Activated naive CD4-positive, alpha-beta T cell treated with anti-CD3 and anti-CD28 coated beads, Interleukin-2, amount 50 U/mL, for 72 hours (primary cell): ENCODE measurements at regions not wholly inside any gene's neighbourhood (a gene's known extent, or its start where the extent isn't known, plus 50 kb on each side); places are given as distances from the start of the nearest gene placed in this dataset.
A peak's percentile ranks its signal among the peaks of the same experiment; 100 is the strongest.

Experiments used
- ATAC-seq, 2 donors: fragments of 150-1000 bp; cut with Tn5 transposase; 2 replicates each; pipeline ENCODE4 v1.10.0; 2021; ENCODE audit warnings: mild to moderate bottlenecking in 2 of 2, moderate library complexity in 2 of 2
- DNase-seq, 2 donors: peaks; one replicate each; pipeline ENCODE4 v3.0.0; 2021 to 2022; ENCODE audit warnings: low spot score in 2 of 2
- H3K27ac Mint-ChIP-seq, 2 donors: one replicate each; pipeline ENCODE4 v1.8.0; 2022; ENCODE audit warnings: mild to moderate bottlenecking in 2 of 2, mixed read lengths in 2 of 2
- H3K36me3 Mint-ChIP-seq, 2 donors: one replicate each; pipeline ENCODE4 v1.8.0; 2022; ENCODE audit warnings: mixed read lengths in 2 of 2
- H3K9me3 Mint-ChIP-seq, 2 donors: one replicate each; pipeline ENCODE4 v1.8.0; 2022; ENCODE audit warnings: mixed read lengths in 2 of 2

DNA sequence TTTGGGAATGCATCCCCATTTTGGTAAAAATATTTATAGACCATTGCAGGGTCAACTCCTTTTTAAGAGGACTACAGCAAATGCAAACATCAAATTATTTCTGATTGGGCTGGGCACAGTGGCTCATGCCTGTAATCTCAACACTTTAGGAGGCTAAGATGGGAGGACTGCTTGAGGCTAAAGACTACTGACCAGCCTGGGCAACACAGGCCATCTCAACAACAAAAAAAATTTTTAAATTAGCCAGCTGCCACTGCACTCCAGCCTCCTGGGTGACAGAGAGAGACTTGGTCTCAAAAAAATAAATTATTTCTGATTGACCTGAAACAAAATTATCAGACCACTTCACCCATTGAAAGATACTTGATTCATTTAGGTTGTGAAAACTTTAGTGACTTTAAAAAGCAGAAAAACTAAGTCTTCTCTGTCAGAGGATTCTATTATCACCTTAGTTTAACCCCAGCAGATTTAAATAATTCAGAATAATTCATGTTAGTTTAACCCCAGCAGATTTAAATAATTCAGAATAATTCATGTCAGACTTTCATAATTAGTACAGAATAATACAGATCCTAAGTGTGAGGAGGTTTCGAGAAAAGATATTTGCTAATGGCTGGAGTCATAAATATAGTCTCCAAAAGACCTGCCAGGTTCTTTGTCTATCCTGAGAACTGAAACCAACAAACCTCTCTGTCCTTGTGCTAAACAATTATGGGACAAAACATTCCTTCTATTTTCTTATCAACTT lies 183.6 kb upstream of the STT3B start:
- ATAC-seq = no peak
- peaks cover 5 to 11% of the 10 kb centered on the region in 2 donors for H3K36me3 Mint-ChIP-seq
- no peak for DNase-seq
- H3K27ac Mint-ChIP-seq = no peak overlapping the region
- peaks cover 12 to 22% of the 10 kb centered on the region in 2 donors for H3K9me3 Mint-ChIP-seq

DNA sequence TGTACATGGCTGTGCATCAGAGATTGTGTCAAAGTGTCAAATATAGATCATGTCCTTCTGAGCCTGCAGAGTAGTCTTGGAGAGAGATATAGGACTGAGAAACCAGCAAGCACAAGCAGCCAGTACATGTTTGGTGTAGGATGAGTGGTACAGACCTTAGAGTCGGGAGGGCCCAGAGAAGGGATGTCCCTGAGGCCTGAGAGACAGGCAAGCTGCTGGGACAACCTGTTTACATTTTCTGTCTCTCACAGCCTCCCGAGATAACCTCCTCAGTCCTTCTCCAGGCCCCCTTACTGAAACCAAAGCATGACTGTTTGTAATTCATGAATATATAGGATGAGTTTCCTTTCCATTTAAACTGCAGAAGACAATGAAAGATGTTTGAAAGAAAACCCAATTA lies 182.4 kb upstream of the STT3B start:
- H3K27ac Mint-ChIP-seq = no peak overlapping the region
- peaks cover 5 to 6% of the 10 kb centered on the region in 2 donors for H3K36me3 Mint-ChIP-seq
- ATAC-seq = no peak
- DNase-seq = no peak
- peaks cover 8 to 15% of the 10 kb centered on the region in 2 donors for H3K9me3 Mint-ChIP-seq

DNA sequence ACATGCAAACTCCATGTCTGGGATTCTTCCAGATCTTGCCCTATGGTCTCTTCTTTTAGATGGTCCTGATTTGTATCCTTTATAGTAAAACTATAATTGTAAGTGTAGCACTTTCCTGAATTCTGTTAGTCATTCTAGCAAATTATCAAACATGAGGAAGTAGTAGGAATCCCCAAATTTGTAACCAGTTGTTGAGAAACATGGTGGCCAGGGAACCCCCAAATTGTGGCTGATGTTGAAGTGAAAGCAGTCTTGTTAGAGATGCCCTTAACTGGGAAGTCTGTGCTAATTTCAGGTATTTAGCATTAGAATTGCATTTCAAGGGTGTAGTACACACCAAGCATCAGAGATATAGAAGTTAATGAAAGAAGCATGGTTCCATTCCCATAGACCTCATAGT lies 180.4 kb upstream of the STT3B start:
- ATAC-seq = no peak
- no peak for DNase-seq
- H3K36me3 Mint-ChIP-seq = peaks cover 5 to 23% of the 10 kb centered on the region in 2 donors
- H3K9me3 Mint-ChIP-seq = peaks cover 8 to 25% of the 10 kb centered on the region in 2 donors
- no peak overlapping the region for H3K27ac Mint-ChIP-seq

DNA sequence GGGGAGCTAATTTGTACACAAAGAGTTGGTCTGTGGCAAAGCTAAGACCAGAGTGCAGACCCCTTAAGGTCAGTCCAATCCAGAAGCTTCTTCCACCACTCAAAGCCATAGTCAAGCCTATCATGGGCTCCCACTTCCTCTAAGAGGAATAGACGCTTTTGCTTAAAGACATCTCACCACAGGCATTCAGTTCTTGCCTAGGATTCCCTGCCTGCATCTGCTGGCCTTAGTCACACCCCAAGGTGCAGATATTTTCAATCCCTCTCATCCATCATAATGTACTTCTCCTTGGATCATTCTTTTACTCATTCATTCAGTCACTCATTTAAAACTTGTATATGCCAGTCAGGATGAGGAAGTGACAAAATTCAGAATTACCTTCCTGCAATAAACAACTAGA lies 179.6 kb upstream of the STT3B start:
- no peak for ATAC-seq
- no peak for DNase-seq
- H3K36me3 Mint-ChIP-seq = peaks cover 5 to 23% of the 10 kb centered on the region in 2 donors
- H3K27ac Mint-ChIP-seq = no peak overlapping the region
- H3K9me3 Mint-ChIP-seq = peaks cover 4 to 19% of the 10 kb centered on the region in 2 donors

DNA sequence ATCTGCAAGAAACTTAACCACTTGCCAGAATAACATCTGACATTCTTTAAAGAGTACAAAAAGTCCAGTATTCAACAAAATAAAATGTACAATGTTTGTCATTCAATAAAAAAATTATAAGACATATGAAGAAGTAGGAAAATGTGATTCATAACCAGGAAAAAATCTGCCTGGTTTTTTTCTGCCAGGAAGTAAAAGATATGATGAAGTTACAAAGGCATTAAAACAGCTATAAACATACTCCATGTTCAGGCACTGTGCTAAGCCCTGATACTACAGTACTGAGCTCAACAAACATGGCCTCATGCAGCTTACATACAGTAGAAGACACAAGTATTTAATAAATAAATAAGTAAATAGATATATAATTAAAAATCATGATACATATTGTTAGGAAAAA lies 178.4 kb upstream of the STT3B start:
- Mint-ChIP-seq H3K36me3 (peaks cover 5 to 23% of the 10 kb centered on the region in 2 donors), H3K27ac (no peak overlapping the region), H3K9me3 (peaks cover 4 to 19% of the 10 kb centered on the region in 2 donors)
- DNase-seq = no peak
- ATAC-seq = no peak

DNA sequence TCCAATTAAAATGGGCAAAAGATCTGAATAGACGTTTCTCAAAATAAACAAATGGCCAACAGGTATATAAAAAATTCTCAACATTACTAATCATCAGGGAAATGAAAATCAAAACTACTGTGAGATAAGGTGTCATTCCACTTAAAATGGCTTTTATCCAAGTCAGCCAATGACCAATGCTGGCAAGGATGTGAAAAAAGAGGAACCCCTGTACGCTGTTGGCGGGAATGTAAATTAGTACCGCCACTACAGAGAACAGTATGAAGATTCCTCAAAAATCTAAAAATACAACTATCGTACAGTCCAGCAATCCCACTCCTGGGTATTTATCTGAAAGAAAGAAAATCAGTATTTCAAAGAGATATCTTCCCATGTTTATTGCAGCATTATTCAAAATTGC lies 176.9 kb upstream of the STT3B start:
- Mint-ChIP-seq H3K36me3 (peaks cover 5 to 23% of the 10 kb centered on the region in 2 donors), H3K27ac (no peak overlapping the region), H3K9me3 (peaks cover 4 to 19% of the 10 kb centered on the region in 2 donors)
- ATAC-seq (no peak), DNase-seq (no peak)

DNA sequence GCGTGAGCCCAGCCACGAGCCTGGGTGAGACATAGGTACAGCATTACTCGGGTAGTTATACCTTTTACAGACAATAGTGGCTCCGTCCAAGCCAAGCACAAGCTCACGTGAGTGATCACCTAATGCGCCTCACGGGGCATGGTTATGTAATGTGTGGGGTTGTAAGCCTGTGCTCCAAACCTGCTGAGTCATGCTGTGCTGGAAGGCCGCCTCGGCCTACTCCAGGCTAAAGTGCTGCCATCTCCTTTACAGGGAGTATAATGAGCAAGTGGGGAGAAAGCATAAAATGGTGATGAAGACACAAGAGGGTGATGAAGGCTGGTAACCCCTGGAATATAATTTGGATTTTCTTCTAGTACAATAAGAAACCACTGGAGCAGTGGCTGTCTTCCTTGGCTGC lies 175.8 kb upstream of the STT3B start:
- Mint-ChIP-seq H3K27ac (no peak overlapping the region), H3K36me3 (peaks cover 5 to 23% of the 10 kb centered on the region in 2 donors), H3K9me3 (peaks cover 4 to 17% of the 10 kb centered on the region in 2 donors)
- ATAC-seq (peak in 1 of 2 donors; percentile 14), DNase-seq (no peak)

DNA sequence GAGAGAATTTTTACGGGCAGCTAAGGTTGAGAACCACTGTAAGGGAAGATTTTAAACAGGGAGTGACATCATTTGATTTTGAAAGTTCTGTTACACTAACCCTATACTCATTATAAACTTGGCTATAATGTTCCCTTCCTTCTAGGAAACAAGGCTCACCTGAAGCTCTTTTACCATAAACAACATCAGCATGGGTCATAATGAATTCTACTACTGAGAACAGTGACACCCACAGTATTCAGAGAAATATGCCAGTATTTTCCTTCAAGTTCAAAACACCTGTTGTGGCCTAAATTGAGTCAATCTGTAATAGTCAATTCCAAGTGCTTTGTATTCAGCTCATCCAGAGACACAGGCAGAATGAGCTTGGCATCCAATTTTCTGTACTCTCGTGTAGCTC lies 175.3 kb upstream of the STT3B start:
- H3K36me3 Mint-ChIP-seq = peaks cover 2 to 20% of the 10 kb centered on the region in 2 donors
- ATAC-seq (peak in 1 of 2 donors; percentile 97), DNase-seq (no peak)
- peak overlapping the region; percentile 0 to 20 for H3K27ac Mint-ChIP-seq
- peaks cover 2 to 12% of the 10 kb centered on the region in 2 donors for H3K9me3 Mint-ChIP-seq

DNA sequence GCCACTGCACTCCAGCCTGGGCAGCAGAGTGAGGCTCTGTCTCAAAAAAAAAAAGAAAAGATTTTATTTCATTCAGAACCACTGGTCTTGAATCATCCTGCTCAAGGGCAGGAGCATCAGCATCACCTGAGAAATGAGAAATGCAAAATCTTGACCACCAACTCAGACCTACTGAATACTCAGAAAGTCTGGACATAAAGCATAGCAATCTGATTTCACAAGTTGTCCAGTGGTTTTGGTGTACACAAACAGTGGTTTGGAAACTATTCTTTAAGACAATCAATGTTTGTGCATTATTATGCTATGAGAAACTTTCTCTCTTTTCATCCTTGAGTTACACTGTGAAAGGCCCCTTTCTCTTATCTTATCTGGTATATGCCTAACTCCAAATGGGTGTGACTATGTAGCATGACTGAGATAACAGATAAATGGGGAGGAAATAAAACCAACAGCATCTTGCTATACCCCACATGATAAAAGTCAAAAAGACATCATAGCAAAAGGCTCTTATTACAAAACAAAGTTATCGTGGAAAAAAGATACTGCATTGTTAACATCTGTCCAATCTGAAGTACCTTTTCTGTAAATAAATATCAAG lies 174.2 kb upstream of the STT3B start:
- no peak for ATAC-seq
- Mint-ChIP-seq H3K36me3 (peaks cover 0 to 19% of the 10 kb centered on the region in 2 donors), H3K9me3 (peaks cover 0 to 11% of the 10 kb centered on the region in 2 donors), H3K27ac (no peak overlapping the region)
- DNase-seq = no peak

DNA sequence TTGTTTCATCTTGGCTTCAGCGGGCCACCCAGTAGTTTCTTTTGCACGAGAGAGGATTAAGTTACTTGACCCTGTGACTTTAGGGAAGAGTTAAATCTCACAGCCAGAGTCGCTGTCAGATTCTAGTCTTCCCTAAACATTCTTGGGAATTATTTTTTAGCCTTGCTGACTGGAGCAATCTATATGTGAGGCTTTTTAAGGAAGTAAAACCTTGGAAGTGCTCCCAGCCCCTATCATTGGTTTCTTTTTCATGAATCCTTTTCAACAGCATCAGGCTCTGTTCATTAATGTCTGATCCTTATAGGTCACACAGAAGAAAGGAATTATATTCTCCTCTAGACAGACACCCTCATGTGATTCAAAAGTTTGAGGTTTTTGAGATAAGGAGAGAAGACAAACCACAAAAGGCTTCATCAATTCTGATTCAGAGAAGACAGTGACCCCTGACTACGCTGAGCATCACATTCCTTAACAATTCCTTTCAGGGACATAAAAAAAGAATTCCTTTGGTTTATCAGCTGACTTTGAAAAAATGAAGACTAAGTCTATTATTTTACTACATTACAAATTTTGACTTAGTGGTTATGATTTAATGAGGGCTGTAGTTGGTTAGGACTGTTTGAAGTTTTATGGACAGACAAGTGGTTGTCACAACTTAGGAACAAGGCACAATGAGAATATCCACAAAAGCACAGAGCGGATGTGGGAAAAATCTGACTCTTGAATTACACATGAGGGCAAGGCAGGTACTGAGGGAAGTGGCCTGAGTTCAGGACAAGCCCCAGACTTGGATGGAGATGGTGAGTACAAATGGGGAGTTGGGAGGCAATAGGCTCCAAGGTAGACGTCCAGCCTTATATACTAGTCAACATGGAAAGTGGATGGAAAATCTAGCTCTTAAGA lies 171.1 kb upstream of the STT3B start:
- H3K9me3 Mint-ChIP-seq = peaks cover 0 to 3% of the 10 kb centered on the region in 2 donors
- ATAC-seq = no peak
- no peak overlapping the region for H3K27ac Mint-ChIP-seq
- DNase-seq = no peak
- peaks cover 0 to 4% of the 10 kb centered on the region in 2 donors for H3K36me3 Mint-ChIP-seq

DNA sequence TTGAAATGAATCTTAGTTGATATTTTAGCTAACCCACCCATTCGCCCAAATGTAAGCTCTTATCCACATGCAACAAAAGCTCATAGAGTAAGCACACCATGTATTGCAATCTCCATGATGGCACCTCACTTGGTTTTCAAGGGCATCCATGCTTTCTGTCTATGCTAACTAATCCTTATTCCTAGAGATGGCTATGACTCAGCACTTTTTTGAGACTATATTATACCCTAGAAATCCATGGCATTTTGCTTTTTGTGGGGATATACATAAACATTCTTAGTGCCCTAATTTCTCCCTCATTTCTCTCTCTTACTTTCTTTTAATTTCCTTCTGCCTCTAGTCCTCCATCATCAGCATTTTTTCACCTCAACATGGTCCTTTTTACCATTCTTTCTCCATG lies 168.5 kb upstream of the STT3B start:
- ATAC-seq = no peak
- peaks cover 0 to 3% of the 10 kb centered on the region in 2 donors for H3K9me3 Mint-ChIP-seq
- no peaks in the 10 kb centered on the region for H3K36me3 Mint-ChIP-seq
- DNase-seq = no peak
- peak overlapping the region in 1 of 2 donors; percentile 21 for H3K27ac Mint-ChIP-seq

DNA sequence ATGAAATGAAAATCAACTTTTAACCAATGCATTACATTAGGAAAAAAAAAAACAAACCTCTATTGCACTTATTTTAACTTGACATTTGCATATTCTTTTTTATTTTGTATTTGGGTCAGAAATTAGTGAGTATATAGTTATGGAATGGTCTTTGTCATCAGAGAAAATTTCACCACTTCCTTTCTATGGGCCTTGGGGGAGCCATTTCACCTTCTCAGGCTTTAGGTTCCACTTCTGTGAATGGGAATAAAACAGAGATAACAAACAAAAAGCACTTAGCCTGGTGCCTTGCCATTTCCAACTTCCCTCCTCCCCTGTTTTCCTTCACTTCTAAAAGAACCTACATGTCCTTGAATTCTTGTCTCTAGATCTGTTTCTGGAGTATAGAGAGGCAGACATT lies 168.0 kb upstream of the STT3B start:
- ATAC-seq (no peak), DNase-seq (no peak)
- H3K27ac Mint-ChIP-seq = peak overlapping the region in 1 of 2 donors; percentile 21

DNA sequence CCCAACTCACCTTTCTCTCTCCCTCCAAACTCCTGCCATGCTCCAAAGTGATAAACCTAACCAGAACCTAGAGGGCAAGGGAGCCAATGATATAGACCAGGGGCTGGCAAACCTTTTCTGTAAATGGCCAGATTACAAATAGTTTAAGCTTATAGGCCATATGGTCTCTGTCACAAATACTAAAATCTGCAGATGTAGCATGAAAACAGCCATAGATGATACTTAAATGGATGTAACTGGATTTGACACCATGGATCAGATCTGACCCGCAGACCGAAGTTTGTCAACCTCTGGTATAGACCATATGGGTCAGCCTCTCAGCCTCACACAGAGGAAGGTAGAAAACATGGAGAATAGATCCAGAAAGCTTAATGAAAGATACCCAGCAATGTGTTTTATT lies 165.2 kb upstream of the STT3B start:
- H3K36me3 Mint-ChIP-seq = peaks cover 0 to 8% of the 10 kb centered on the region in 2 donors
- no peak for ATAC-seq
- no peak for DNase-seq
- peaks cover 0 to 3% of the 10 kb centered on the region in 2 donors for H3K9me3 Mint-ChIP-seq
- no peak overlapping the region for H3K27ac Mint-ChIP-seq

More for the DNA sequence above, 168.0 kb upstream of the STT3B start:
- no peaks in the 10 kb centered on the region for H3K36me3 Mint-ChIP-seq
- H3K9me3 Mint-ChIP-seq = peaks cover 0 to 3% of the 10 kb centered on the region in 2 donors

DNA sequence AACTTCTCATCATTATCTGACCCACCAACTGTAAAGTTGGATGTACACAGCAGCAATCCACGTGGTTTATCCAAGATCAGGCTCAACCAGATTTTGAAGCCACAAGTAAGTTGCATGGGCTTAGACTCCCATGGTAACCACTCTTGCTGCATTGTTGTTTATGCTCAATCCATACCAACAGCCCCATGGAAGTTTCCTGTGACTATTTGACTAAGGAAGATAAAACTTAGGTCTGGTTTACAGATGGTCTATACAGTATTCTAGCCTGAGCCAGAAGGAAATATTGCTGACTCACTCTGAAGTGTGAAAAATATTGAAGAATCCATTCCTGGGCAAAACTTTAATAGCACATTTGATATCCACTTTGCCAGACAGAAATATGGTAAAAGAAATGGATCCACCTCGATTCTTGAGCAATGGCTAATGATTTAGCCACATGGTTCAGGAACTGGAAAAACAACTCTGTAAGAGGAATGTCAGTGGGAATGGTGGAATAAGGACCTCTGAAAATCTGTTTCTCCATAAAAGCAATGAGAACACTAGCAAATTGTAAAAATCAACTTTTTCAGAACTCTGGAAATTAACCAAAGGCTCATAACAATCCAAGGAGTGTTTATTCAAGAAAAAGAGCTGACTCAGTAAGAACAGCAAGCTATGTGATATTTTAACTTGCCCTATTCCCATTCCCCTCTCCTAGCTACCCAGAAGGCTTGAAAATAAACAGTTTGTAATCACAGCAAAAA lies 162.9 kb upstream of the STT3B start:
- no peak for ATAC-seq
- H3K27ac Mint-ChIP-seq = no peak overlapping the region
- H3K9me3 Mint-ChIP-seq = no peaks in the 10 kb centered on the region
- H3K36me3 Mint-ChIP-seq = peaks cover 0 to 8% of the 10 kb centered on the region in 2 donors
- DNase-seq = no peak

DNA sequence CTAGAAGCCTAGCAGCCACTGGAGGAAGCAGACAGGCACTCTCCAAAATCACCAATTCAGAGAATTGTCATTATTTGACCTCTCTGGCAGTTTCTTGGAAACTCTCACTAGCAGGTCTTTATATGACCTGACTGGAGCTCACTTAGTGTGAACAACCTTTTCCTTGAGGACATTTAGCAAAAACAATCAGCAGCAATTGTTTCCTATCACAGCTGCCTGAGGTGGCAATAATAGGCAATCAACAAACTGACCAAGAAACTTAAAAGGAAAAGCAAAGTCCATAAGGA lies 162.4 kb upstream of the STT3B start:
- peaks cover 0 to 8% of the 10 kb centered on the region in 2 donors for H3K36me3 Mint-ChIP-seq
- ATAC-seq (peak in 1 of 2 donors; percentile 65), DNase-seq (no peak)
- no peak overlapping the region for H3K27ac Mint-ChIP-seq
- H3K9me3 Mint-ChIP-seq = no peaks in the 10 kb centered on the region

DNA sequence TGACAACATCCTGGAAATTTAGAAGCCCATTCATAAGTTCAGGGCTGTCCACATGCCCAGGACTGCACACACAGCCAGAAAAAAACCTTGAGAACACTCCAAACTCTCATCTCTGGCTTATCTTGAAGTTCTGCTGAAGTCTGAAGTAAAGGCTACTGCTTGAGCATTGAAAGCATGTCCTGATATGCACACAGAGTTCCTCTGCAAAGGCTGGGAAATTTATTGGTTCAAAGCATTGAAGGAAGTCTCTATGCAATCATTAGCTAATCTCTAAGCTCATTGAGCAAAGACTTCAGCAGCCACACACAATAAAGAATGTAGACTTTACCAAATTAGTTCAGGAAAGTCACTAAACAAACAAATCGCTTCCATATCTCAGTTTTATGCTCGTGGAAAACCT lies 162.0 kb upstream of the STT3B start:
- no peaks in the 10 kb centered on the region for H3K9me3 Mint-ChIP-seq
- no peak overlapping the region for H3K27ac Mint-ChIP-seq
- ATAC-seq (no peak), DNase-seq (no peak)
- H3K36me3 Mint-ChIP-seq = peaks cover 0 to 8% of the 10 kb centered on the region in 2 donors
